ENCODE measurements at regions not wholly inside any gene's neighbourhood (a gene's known extent, or its start where the extent isn't known, plus 50 kb on each side); places are given as distances from the start of the nearest gene placed in this dataset.

- Histone ChIP-seq H3K27ac (no peak overlapping the region), H3K36me3 (ENCODE audit: insufficient read depth in 1 of 2, low read depth in 1 of 2) (no peaks in the 10 kb centered on the region), H3K27me3 (ENCODE audit: insufficient read depth in 3 of 3, low read length in 2 of 3) (no peaks in the 10 kb centered on the region), H3K4me1 (no peaks in the 10 kb centered on the region), H3K4me3 (no peak overlapping the region), H3K9me3 (peaks cover 3% of the 10 kb centered on the region)
- DNase-seq (no peak), ATAC-seq (no peak)
- TF ChIP-seq CTCF (IDR thresholded peaks at IDR 0.05), result no peak
- intact Hi-C loops (cut with DNase I), result no loop called here
- 45 to 57% (median 49%) methylated on average over 2 of the region's 2 CpGs for WGBS, 3 donors
Observed at GRCh38 chr16:35559911-35560636, 2100.7 kb downstream of the TP53TG3F start.

- ATAC-seq (no peak), DNase-seq (no peak)
- intact Hi-C loops (cut with DNase I), result no loop called here
- Histone ChIP-seq H3K4me1 (no peaks in the 10 kb centered on the region), H3K36me3 (ENCODE audit: insufficient read depth in 1 of 2, low read depth in 1 of 2) (no peaks in the 10 kb centered on the region), H3K27ac (no peak overlapping the region), H3K4me3 (no peak overlapping the region), H3K27me3 (ENCODE audit: insufficient read depth in 3 of 3, low read length in 2 of 3) (no peaks in the 10 kb centered on the region), H3K9me3 (peaks cover 3% of the 10 kb centered on the region)
- 57 to 69% (median 61%) methylated on average over 6 of the region's 6 CpGs for WGBS, 3 donors
- TF ChIP-seq CTCF (IDR thresholded peaks at IDR 0.05), result no peak
Observed at GRCh38 chr16:35560637-35560984, 2101.2 kb downstream of the TP53TG3F start.

DNA sequence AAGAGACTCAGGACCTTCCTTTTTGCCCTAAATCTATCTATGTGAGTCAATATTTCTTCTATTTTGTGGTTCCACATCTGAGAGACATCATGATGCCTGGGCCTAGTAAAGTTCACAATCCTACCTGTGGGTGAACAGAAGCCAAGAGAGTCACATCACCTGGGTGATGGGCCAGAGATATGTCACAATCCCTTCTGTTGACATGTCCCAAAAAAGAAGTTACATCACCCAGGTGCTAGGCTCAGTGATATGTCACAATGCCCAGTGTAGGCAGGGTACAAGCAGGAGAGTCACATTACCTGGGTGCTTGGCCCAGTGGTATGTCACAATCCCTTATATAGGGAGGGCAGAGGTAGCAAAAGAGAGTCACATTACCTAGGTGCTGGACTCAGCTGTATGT is 2101.9 kb downstream of the TP53TG3F start:
- no peak for ATAC-seq
- intact Hi-C loops (cut with DNase I), result no loop called here
- no peak overlapping the region for H3K27ac ChIP-seq
- peaks cover 3% of the 10 kb centered on the region for H3K9me3 ChIP-seq
- no peaks in the 10 kb centered on the region for H3K36me3 ChIP-seq (ENCODE audit: insufficient read depth in 1 of 2, low read depth in 1 of 2)
- H3K4me3 ChIP-seq, result no peak overlapping the region
- no peaks in the 10 kb centered on the region for H3K27me3 ChIP-seq (ENCODE audit: insufficient read depth in 3 of 3, low read length in 2 of 3)
- H3K4me1 ChIP-seq, result no peaks in the 10 kb centered on the region
- TF ChIP-seq CTCF (IDR thresholded peaks at IDR 0.05), result no peak
- DNase-seq, result no peak

GRCh38 chr16:35562471-35562870 is 2103.1 kb downstream of the TP53TG3F start:
- Histone ChIP-seq H3K27ac (no peak overlapping the region), H3K4me1 (no peaks in the 10 kb centered on the region), H3K9me3 (no peaks in the 10 kb centered on the region), H3K27me3 (ENCODE audit: insufficient read depth in 3 of 3, low read length in 2 of 3) (no peaks in the 10 kb centered on the region), H3K36me3 (ENCODE audit: insufficient read depth in 1 of 2, low read depth in 1 of 2) (no peaks in the 10 kb centered on the region), H3K4me3 (no peak overlapping the region)
- intact Hi-C loops (cut with DNase I), result no loop called here
- ATAC-seq (no peak), DNase-seq (no peak)
- no peak for TF ChIP-seq CTCF (IDR thresholded peaks at IDR 0.05)
- WGBS, 3 donors, result 10 to 18% (median 17%) methylated on average over 1 of the region's 1 CpG

DNA sequence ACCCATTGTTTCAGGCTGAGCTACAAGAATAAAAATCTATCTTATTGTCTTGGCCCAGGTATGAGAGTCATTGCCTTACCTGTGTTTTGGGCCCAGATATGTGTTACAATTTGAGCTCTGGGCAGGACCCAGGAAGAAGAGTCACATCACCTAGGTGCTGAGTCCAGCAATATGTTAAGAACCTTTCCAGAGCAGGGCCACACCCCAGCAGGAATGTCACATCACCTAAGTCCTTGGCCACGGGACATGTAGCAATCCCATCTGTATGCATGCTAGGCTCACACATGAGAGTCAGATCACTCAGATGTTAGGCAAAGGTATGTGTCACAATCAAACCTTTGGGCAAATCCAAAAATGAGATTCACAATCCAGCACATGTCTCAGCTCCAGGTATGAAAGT is 2103.5 kb downstream of the TP53TG3F start:
- no peaks in the 10 kb centered on the region for H3K4me1 ChIP-seq
- intact Hi-C loops (cut with DNase I), result no loop called here
- TF ChIP-seq CTCF (IDR thresholded peaks at IDR 0.05), result no peak
- no peaks in the 10 kb centered on the region for H3K9me3 ChIP-seq
- ATAC-seq (no peak), DNase-seq (no peak)
- no peaks in the 10 kb centered on the region for H3K27me3 ChIP-seq (ENCODE audit: insufficient read depth in 3 of 3, low read length in 2 of 3)
- no peaks in the 10 kb centered on the region for H3K36me3 ChIP-seq (ENCODE audit: insufficient read depth in 1 of 2, low read depth in 1 of 2)
- no peak overlapping the region for H3K27ac ChIP-seq
- H3K4me3 ChIP-seq, result no peak overlapping the region
- 39 to 52% (median 41%) methylated on average over 1 of the region's 1 CpG for WGBS, 3 donors
